K562 (cell line): ENCODE measurements at regions not wholly inside any gene's neighbourhood (a gene's known extent, or its start where the extent isn't known, plus 50 kb on each side); places are given as distances from the start of the nearest gene placed in this dataset.

Experiments used
- ATAC-seq: fragments of 200-7000 bp; cut with Tn5 transposase; 3 replicates; pipeline ENCODE4 v1.9.1; 2020; ENCODE audit warnings: moderate library complexity
- BruUV-seq: library from RNA; stranded (reverse); fragments of 400-500 nt; replicated peaks from 2 replicates; lab custom pipeline; 2021; lab: Mats Ljungman, UMichigan
- CTCF ChIA-PET: fragments of 300-600 bp; formaldehyde crosslinking; extraction: SDS; loops from one replicate; lab custom pipeline; 2021; ENCODE audit warnings: low intra/inter-chr PET ratio; lab: Yijun Ruan, JAX
- POLR2A ChIA-PET: fragments of 300-600, 350-650 bp; sonication (Branson Sonifier 250); formaldehyde crosslinking; extraction: SDS; loops from one replicate; lab custom pipeline; 2021; ENCODE audit warnings: antibody characterized with exemption, inconsistent platforms; lab: Yijun Ruan, JAX
- DNase-seq, 4 experiments: peaks; one replicate each; pipeline versions ENCODE4 v3.0.0 to v3.0.0-alpha.2; 2011 to 2018; ENCODE audit warnings: low spot score in 3 of 4, mixed read lengths in 3 of 4; ENCODE audit errors: extremely low read depth in 1 of 4
- FAIRE-seq: peaks from 2 replicates; lab custom pipeline; 2011; peaks lifted over from hg19 to GRCh38; lab: Jason Lieb, UNC
- H2AFZ ChIP-seq: 2 replicates; pipeline ENCODE4 v1.6.0; 2011; ENCODE audit warnings: low read depth, low read length, control low read depth, inconsistent platforms
- H3K27ac ChIP-seq: fragments of 200-600 bp; 3 replicates; pipeline ENCODE4 v1.8.0; 2011; ENCODE audit warnings: low read depth, mild to moderate bottlenecking, control low read depth, inconsistent platforms, low read length, moderate library complexity, mixed read lengths; ENCODE audit errors: extremely low read depth
- H3K27me3 ChIP-seq, 2 experiments: fragments of 300-600 bp in 1 of 2; 2 replicates in 1 of 2; 3 replicates in 1 of 2; pipeline versions ENCODE4 v1.6.0 to v1.8.0; 2011; ENCODE audit warnings: inconsistent platforms in 2 of 2, low read length in 2 of 2, mild to moderate bottlenecking in 1 of 2, mixed read lengths in 1 of 2, moderate library complexity in 1 of 2; ENCODE audit not compliant: control insufficient read depth in 2 of 2, insufficient read depth in 2 of 2
- H3K36me3 ChIP-seq: fragments of 300-600 bp; 3 replicates; pipeline ENCODE4 v1.8.0; 2011; ENCODE audit warnings: mild to moderate bottlenecking, low read length, inconsistent platforms; ENCODE audit not compliant: control insufficient read depth, insufficient read depth
- H3K4me1 ChIP-seq, 2 experiments: fragments of 200-600 bp in 1 of 2; replicated peaks in 1 of 2; 2 replicates in 1 of 2; 3 replicates in 1 of 2; pipeline versions ENCODE4 v1.5.1 to v1.8.0; 2011; ENCODE audit warnings: inconsistent platforms in 2 of 2, low read length in 2 of 2, mild to moderate bottlenecking in 1 of 2, mixed read lengths in 1 of 2, moderate library complexity in 1 of 2; ENCODE audit not compliant: control insufficient read depth in 2 of 2, insufficient read depth in 2 of 2
- H3K4me2 ChIP-seq: 2 replicates; pipeline ENCODE4 v1.6.1; 2011; ENCODE audit warnings: low read length, control low read depth, inconsistent platforms, mixed read lengths; ENCODE audit not compliant: insufficient read depth
- H3K4me3 ChIP-seq: fragments of 200-600 bp; sonication (generic), shearing (Covaris generic); 2 replicates; pipeline ENCODE4 v1.5.1; 2016; ENCODE audit warnings: control low read depth, inconsistent platforms
- H3K79me2 ChIP-seq: fragments of 200-600 bp; 3 replicates; pipeline ENCODE4 v1.8.0; 2011; ENCODE audit warnings: low read length, inconsistent platforms; ENCODE audit not compliant: control insufficient read depth, insufficient read depth
- H3K9ac ChIP-seq, 2 experiments: 2 replicates each; pipeline versions ENCODE4 v1.6.0 to v1.6.1; 2011; ENCODE audit warnings: low read depth in 2 of 2, low read length in 2 of 2, control low read depth in 1 of 2, inconsistent platforms in 1 of 2, mild to moderate bottlenecking in 1 of 2, mixed read lengths in 1 of 2; ENCODE audit not compliant: insufficient read depth in 1 of 2
- H3K9me1 ChIP-seq: one replicate; pipeline ENCODE4 v1.6.0; 2011; ENCODE audit warnings: inconsistent platforms, mild to moderate bottlenecking, low read length, moderate library complexity; ENCODE audit not compliant: control insufficient read depth, insufficient read depth
- H3K9me3 ChIP-seq: replicated peaks from 2 replicates; pipeline ENCODE4 v1.5.1; 2011; ENCODE audit warnings: low read depth, low read length, inconsistent platforms; ENCODE audit not compliant: control insufficient read depth, insufficient read depth
- H4K20me1 ChIP-seq: replicated peaks from 2 replicates; pipeline ENCODE4 v1.6.1; 2011; ENCODE audit warnings: low read length, inconsistent platforms, mixed read lengths; ENCODE audit not compliant: control insufficient read depth, insufficient read depth
- ESRRA ChIP-seq: fragments of 450-650 bp; IDR thresholded peaks from 2 replicates; pipeline ENCODE4 v1.6.1; 2014; ENCODE audit warnings: low read depth, mild to moderate bottlenecking, moderate library complexity, borderline replicate concordance
- FOXA1 ChIP-seq: fragments of 450-650 bp; IDR thresholded peaks from 2 replicates; pipeline ENCODE4 v1.6.1; 2016; ENCODE audit warnings: mild to moderate bottlenecking, borderline replicate concordance
- GTF2E2 ChIP-seq: fragments of 200-800 bp; sonication (Bioruptor generic); IDR thresholded peaks from 2 replicates; pipeline ENCODE4 v1.6.1; 2016; ENCODE audit warnings: missing genetic modification characterization, missing compliant biosample characterization
- MCM7 ChIP-seq, 2 experiments: fragments of 450-650 bp; IDR thresholded peaks; 2 replicates each; pipeline ENCODE4 v1.6.1; 2016 to 2018
- NFE2 ChIP-seq: IDR thresholded peaks from 2 replicates; pipeline ENCODE4 v1.6.1; 2014; ENCODE audit warnings: antibody characterized with exemption, low read depth
- NFRKB ChIP-seq: fragments of 450-650 bp; IDR thresholded peaks from 2 replicates; pipeline ENCODE4 v1.6.1; 2016; ENCODE audit warnings: low read depth
- RB1 ChIP-seq: fragments of 450-650 bp; IDR thresholded peaks from 2 replicates; pipeline ENCODE4 v1.6.1; 2017; ENCODE audit warnings: low read depth, mild to moderate bottlenecking
- RBM25 ChIP-seq: fragments of 200-400 bp; formaldehyde crosslinking; IDR thresholded peaks from 2 replicates; pipeline ENCODE4 v1.6.1; 2018; ENCODE audit warnings: low read length, low read depth, moderate library complexity; ENCODE audit not compliant: severe bottlenecking
- RBM34 ChIP-seq: fragments of 200-400 bp; formaldehyde crosslinking; IDR thresholded peaks from 2 replicates; pipeline ENCODE4 v1.6.1; 2018; ENCODE audit warnings: low read length, borderline replicate concordance; ENCODE audit not compliant: insufficient read depth
- SRSF1 ChIP-seq: fragments of 200-400 bp; formaldehyde crosslinking; IDR thresholded peaks from 2 replicates; pipeline ENCODE4 v1.6.1; 2017; ENCODE audit warnings: mild to moderate bottlenecking, low read depth, low read length, moderate library complexity
- TAF1 ChIP-seq: IDR thresholded peaks from 2 replicates; pipeline ENCODE4 v1.6.1; 2011; ENCODE audit warnings: mild to moderate bottlenecking, low read length, moderate library complexity; ENCODE audit not compliant: insufficient read depth, control insufficient read depth, severe bottlenecking; ENCODE audit errors: extremely low read depth
- TCF15 ChIP-seq: fragments of 250-450 bp; sonication (Bioruptor Pico); IDR thresholded peaks from 2 replicates; pipeline ENCODE4 v1.8.0; 2022; ENCODE audit warnings: moderate library complexity, mild to moderate bottlenecking, inconsistent platforms
- ZKSCAN3 ChIP-seq: fragments of 250-450 bp; sonication (Bioruptor Pico); IDR thresholded peaks from 2 replicates; pipeline ENCODE4 v1.4.0; 2020
- ZNF133 ChIP-seq: fragments of 250-450 bp; sonication (Bioruptor Pico); IDR thresholded peaks from 2 replicates; pipeline ENCODE4 v1.4.0; 2020; ENCODE audit warnings: mild to moderate bottlenecking
- ZNF224 ChIP-seq: sonication (generic); formaldehyde crosslinking; IDR thresholded peaks from 2 replicates; pipeline ENCODE4 v1.8.0; 2022; ENCODE audit warnings: mild to moderate bottlenecking, missing genetic modification reagents
- in situ Hi-C: fragments of 300-500 bp; cut with MboI; formaldehyde crosslinking; loops from 4 replicates; pipeline ENCODE4 v1.15.0; 2018; ENCODE audit warnings: inconsistent platforms, mixed read lengths
- intact Hi-C: fragments of 100-400 bp; cut with micrococcal nuclease; formaldehyde crosslinking; loops from 2 replicates; pipeline ENCODE4 v1.14.2; 2022
- TF ChIP-seq, protein P1 (sequence below): fragments of 250-450 bp; sonication (Bioruptor Pico); IDR thresholded peaks from 2 replicates; pipeline ENCODE4 v1.4.0; 2020
- TF ChIP-seq, protein P2 (sequence below): fragments of 250-450 bp; sonication (Bioruptor Pico); IDR thresholded peaks from 2 replicates; pipeline ENCODE4 v1.9.0; 2021; ENCODE audit warnings: mild to moderate bottlenecking

DNA sequence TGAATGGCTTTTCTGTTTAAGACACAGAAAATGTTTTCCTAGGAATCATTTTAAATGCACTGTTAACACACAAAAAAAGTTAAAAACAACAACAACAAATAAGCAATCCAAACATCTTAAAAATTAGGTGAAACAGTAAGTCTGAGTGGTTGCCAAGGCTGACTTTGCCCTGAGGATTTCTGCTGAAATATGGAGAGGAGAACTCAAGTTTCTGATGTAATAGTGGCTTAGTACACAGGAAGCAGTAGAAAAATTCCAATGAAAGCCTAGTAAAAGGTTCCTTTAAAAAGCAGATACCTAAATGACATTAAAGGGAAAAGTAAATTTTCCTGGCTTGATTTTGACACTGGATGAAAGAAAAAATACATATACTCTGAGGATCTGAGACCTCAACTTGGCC, 184.2 kb downstream of the EPM2A start:
- Histone ChIP-seq H3K4me3 (no peak overlapping the region), H4K20me1 (no peaks in the 10 kb centered on the region), H3K36me3 (no peaks in the 10 kb centered on the region), H3K4me2 (no peak overlapping the region), H3K9me1 (no peaks in the 10 kb centered on the region), H3K9ac (no peak overlapping the region), H3K9me3 (peaks cover 2% of the 10 kb centered on the region; the same call in 1 of the 2 replicates), H3K27ac (no peak overlapping the region), H3K79me2 (no peaks in the 10 kb centered on the region), H2AFZ (no peak overlapping the region), H3K27me3 (no peaks in the 10 kb centered on the region), H3K4me1 (no peaks in the 10 kb centered on the region)
- ATAC-seq (no peak), FAIRE-seq (no peak), DNase-seq (no peak)
- in situ Hi-C loops = no loop called here
- CTCF ChIA-PET = no interaction called here
- BruUV-seq = no TSS peak
- POLR2A ChIA-PET = no interaction called here
- intact Hi-C loops = no loop called here
- no peak for TF ChIP-seq MCM7 (IDR thresholded peaks at IDR 0.05)
- TF ChIP-seq SRSF1 = no peak
- TF ChIP-seq TCF15 = no peak
- TF ChIP-seq ZNF133 (CRISPR knock-in tag) = no peak
- TF ChIP-seq, protein P1, sequence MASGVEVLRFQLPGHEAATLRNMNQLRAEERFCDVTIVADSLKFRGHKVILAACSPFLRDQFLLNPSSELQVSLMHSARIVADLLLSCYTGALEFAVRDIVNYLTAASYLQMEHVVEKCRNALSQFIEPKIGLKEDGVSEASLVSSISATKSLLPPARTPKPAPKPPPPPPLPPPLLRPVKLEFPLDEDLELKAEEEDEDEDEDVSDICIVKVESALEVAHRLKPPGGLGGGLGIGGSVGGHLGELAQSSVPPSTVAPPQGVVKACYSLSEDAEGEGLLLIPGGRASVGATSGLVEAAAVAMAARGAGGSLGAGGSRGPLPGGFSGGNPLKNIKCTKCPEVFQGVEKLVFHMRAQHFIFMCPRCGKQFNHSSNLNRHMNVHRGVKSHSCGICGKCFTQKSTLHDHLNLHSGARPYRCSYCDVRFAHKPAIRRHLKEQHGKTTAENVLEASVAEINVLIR (CRISPR knock-in tag) = no peak
- no peak for TF ChIP-seq FOXA1
- no peak for TF ChIP-seq RBM34
- TF ChIP-seq RB1 = no peak
- TF ChIP-seq ESRRA = no peak
- no peak for TF ChIP-seq ZKSCAN3
- TF ChIP-seq TAF1 = no peak
- no peak for TF ChIP-seq GTF2E2
- TF ChIP-seq NFE2 = no peak
- TF ChIP-seq NFRKB = no peak
- TF ChIP-seq ZNF224 (CRISPR knock-in tag) = no peak
- no peak for TF ChIP-seq RBM25
- TF ChIP-seq, protein P2, sequence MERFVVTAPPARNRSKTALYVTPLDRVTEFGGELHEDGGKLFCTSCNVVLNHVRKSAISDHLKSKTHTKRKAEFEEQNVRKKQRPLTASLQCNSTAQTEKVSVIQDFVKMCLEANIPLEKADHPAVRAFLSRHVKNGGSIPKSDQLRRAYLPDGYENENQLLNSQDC (CRISPR knock-in tag) = no peak
